ENCODE measurements at regions not wholly inside any gene's neighbourhood (a gene's known extent, or its start where the extent isn't known, plus 50 kb on each side); places are given as distances from the start of the nearest gene placed in this dataset.
"Not testable (repeated sequence)": the region's sequence is repeated elsewhere in the genome, so short reads cannot be mapped to it uniquely, and the experiment has no call there.

GRCh38 chr20:12575352-12576095, 433.2 kb upstream of the SPTLC3 start:
- Histone ChIP-seq H3K4me1 (no peaks in the 10 kb centered on the region), H3K4me3 (replicated peaks in 1 of 3) (no peak overlapping the region), H3K27ac (no peak overlapping the region), H3K9me3 (no peaks in the 10 kb centered on the region), H3K27me3 (no peaks in the 10 kb centered on the region), H3K36me3 (no peaks in the 10 kb centered on the region)
- TF ChIP-seq POLR2A (IDR thresholded peaks at IDR 0.05) (no peak), CTCF (IDR thresholded peaks at IDR 0.05) (no peak)
- DNase-seq, result peak in 1 of 2 donors; percentile 3
- intact Hi-C loops (cut with DNase I), result no loop called here
- 74 to 92% methylated on average over 4 of the region's 4 CpGs for WGBS, 2 donors

- 58 to 75% methylated on average over 1 of the region's 1 CpG for WGBS, 2 donors
- intact Hi-C loops (cut with DNase I), result no loop called here
- Histone ChIP-seq H3K9me3 (no peaks in the 10 kb centered on the region), H3K36me3 (no peaks in the 10 kb centered on the region), H3K4me1 (no peaks in the 10 kb centered on the region), H3K27ac (no peak overlapping the region), H3K4me3 (replicated peaks in 1 of 3) (no peak overlapping the region), H3K27me3 (no peaks in the 10 kb centered on the region)
- DNase-seq, result no peak
- TF ChIP-seq POLR2A (IDR thresholded peaks at IDR 0.05) (no peak), CTCF (IDR thresholded peaks at IDR 0.05) (no peak)
Measured at GRCh38 chr20:12577213-12577612, 431.6 kb upstream of the SPTLC3 start.

GRCh38 chr20:12581644-12582289, 427.0 kb upstream of the SPTLC3 start:
- WGBS, 2 donors, result 74 to 76% methylated on average over 5 of the region's 5 CpGs
- Histone ChIP-seq H3K36me3 (no peaks in the 10 kb centered on the region), H3K27ac (no peak overlapping the region), H3K4me3 (replicated peaks in 1 of 3) (no peak overlapping the region), H3K4me1 (no peaks in the 10 kb centered on the region), H3K9me3 (no peaks in the 10 kb centered on the region), H3K27me3 (no peaks in the 10 kb centered on the region)
- intact Hi-C loops (cut with DNase I), result no loop called here
- TF ChIP-seq CTCF (IDR thresholded peaks at IDR 0.05), result no peak
- no peak for TF ChIP-seq POLR2A (IDR thresholded peaks at IDR 0.05)
- no peak for DNase-seq

- intact Hi-C loops (cut with DNase I), result not testable (repeated sequence)
Measured at GRCh38 chr20:12582710-12583109, 426.1 kb upstream of the SPTLC3 start.

GRCh38 chr20:12591949-12592470, 416.8 kb upstream of the SPTLC3 start:
- H3K4me1 ChIP-seq, result peaks cover 0 to 5% of the 10 kb centered on the region in 2 donors
- H3K9me3 ChIP-seq, result no peaks in the 10 kb centered on the region
- H3K27ac ChIP-seq, result no peak overlapping the region
- WGBS, 2 donors, result 12 to 28% methylated on average over 1 of the region's 1 CpG
- no peaks in the 10 kb centered on the region for H3K36me3 ChIP-seq
- intact Hi-C loops (cut with DNase I), result no loop called here
- peak; percentile 71 to 85 for DNase-seq
- no peak overlapping the region for H3K4me3 ChIP-seq (replicated peaks in 1 of 3)
- H3K27me3 ChIP-seq, result no peaks in the 10 kb centered on the region
- TF ChIP-seq POLR2A (IDR thresholded peaks at IDR 0.05) (no peak), CTCF (IDR thresholded peaks at IDR 0.05) (no peak)

More at GRCh38 chr20:12582710-12583109, 426.1 kb upstream of the SPTLC3 start:
- 89% methylated on average over 9 to 13 of the region's 14 CpGs for WGBS, 2 donors
- H3K4me1 ChIP-seq; H3K9me3 ChIP-seq; H3K36me3 ChIP-seq; DNase-seq; H3K27me3 ChIP-seq; H3K4me3 ChIP-seq (replicated peaks in 1 of 3); H3K27ac ChIP-seq: not testable (repeated sequence)
